Heart right ventricle (tissue), 16 donors: ENCODE measurements at regions not wholly inside any gene's neighbourhood (a gene's known extent, or its start where the extent isn't known, plus 50 kb on each side); places are given as distances from the start of the nearest gene placed in this dataset.

Experiments used
- ATAC-seq, 8 donors: fragments of 200-7000 bp; cut with Tn5 transposase; one replicate each; pipeline ENCODE4 v1.9.1; 2020; ENCODE audit warnings: mild to moderate bottlenecking in 8 of 8, moderate library complexity in 8 of 8, moderate number of reproducible peaks in 1 of 8
- DNase-seq, 2 donors: peaks; one replicate each; pipeline ENCODE4 v3.0.0-alpha.2; 2020
- H3K27ac ChIP-seq, 10 donors: fragments of 200-600 bp; sonication (generic) in 2 of 10; one replicate each; pipeline versions ENCODE4 v1.5.0 to v1.8.0; 2020 to 2022; ENCODE audit warnings: mild to moderate bottlenecking in 3 of 10
- H3K27me3 ChIP-seq, 7 donors: fragments of 200-600 bp; one replicate each; pipeline ENCODE4 v1.8.0; 2021 to 2022; ENCODE audit warnings: mild to moderate bottlenecking in 2 of 7
- H3K36me3 ChIP-seq, 9 donors: fragments of 200-600 bp; sonication (generic) in 1 of 9; one replicate each; pipeline versions ENCODE4 v1.5.0 to v1.8.0; 2020 to 2022; ENCODE audit warnings: mild to moderate bottlenecking in 2 of 9
- H3K4me1 ChIP-seq, 9 donors: fragments of 200-600 bp; sonication (generic) in 1 of 9; one replicate each; pipeline versions ENCODE4 v1.5.0 to v1.8.0; 2020 to 2022; ENCODE audit warnings: mild to moderate bottlenecking in 4 of 9
- H3K4me3 ChIP-seq, 10 donors: fragments of 200-600 bp; sonication (generic) in 2 of 10; one replicate each; pipeline versions ENCODE4 v1.5.0 to v1.8.0; 2020 to 2022; ENCODE audit warnings: mild to moderate bottlenecking in 7 of 10, moderate library complexity in 2 of 10
- H3K9me3 ChIP-seq, 11 donors: fragments of 200-600 bp in 10 of 11; sonication (generic) in 2 of 11; one replicate each; pipeline versions ENCODE4 v1.5.0 to v1.8.0; 2013 to 2022; ENCODE audit warnings: mild to moderate bottlenecking in 2 of 11, control low read depth in 1 of 11, moderate library complexity in 1 of 11
- CTCF ChIP-seq, 9 donors: fragments of 200-600 bp; sonication (generic) in 2 of 9; IDR thresholded peaks; one replicate each; pipeline versions ENCODE4 v1.5.0 to v1.8.0; 2021 to 2022; ENCODE audit warnings: antibody characterized with exemption in 9 of 9, mild to moderate bottlenecking in 5 of 9, moderate library complexity in 1 of 9
- WGBS, 2 donors: extraction: QIAGEN DNeasy Blood & Tissue Kit; methylation state at CpG; one replicate each; pipeline ENCODE4 v1.1.7; 2013; ENCODE audit warnings: inconsistent platforms in 1 of 2; 5-methylcytosine and 5-hydroxymethylcytosine counted together
- intact Hi-C, 10 donors: fragments of 100-400 bp; cut with DNase I; formaldehyde crosslinking; loops; one replicate each; pipeline versions ENCODE4 v1.11.1 to v1.14.2; 2022
- donor health status: Arrhythmogenic right ventricular cardiomyopathy.
- donor health status: ischemic (EF 13 %, LVEDD 7.1; RV severe dilation, severe dysfunction).
- donor health status: healthy with polysubstance abuse.
- donor health status: DM: no; HTN: yes; CAD: no.
- donor health status: DM: no; HTN: no; CAD: no.
- donor health status: ischemic (EF 25% LVEDD 6.9; RV normal size, moderate dysfunction).
- donor health status: ischemic (EF 25% LVEDD 5.7; RV mildly dilated, moderate dysfunction).
- donor health status: healthy.
- donor health status: DM: yes; HTN: yes; CAD: no.
- donor health status: Ischemic cardiomyopathy.
- donor health status: ischemic (EF 35%, LVEDD 5.7; RV mildly dilated, moderate dysfunction).
- donor health status: nonischemic (EF 11% LVEDD 7.7; RV severe dilation, severe dysfunction).
- donor health status: DM: yes; HTN: yes; CAD: no.
- donor health status: PGD.
- donor health status: ischemic (EF 29% LVEDD 5.4; RV normal size, mild dysfunction).
- donor health status: nonischemic (EF 23%, LVEDD 6.1; RV moderate dilation, normal function).

GRCh38 chr17:52357854-52358253, 199.3 kb upstream of the CA10 start:
- intact Hi-C loops: no loop called here
- no peaks in the 10 kb centered on the region for H3K4me1 ChIP-seq
- no peak overlapping the region for H3K4me3 ChIP-seq
- no peak for TF ChIP-seq CTCF (IDR thresholded peaks at IDR 0.05)
- no peak overlapping the region for H3K27ac ChIP-seq
- H3K27me3 ChIP-seq: no peaks in the 10 kb centered on the region
- ATAC-seq (no peak), DNase-seq (no peak)
- peaks cover 0 to 34% (median 0%) of the 10 kb centered on the region in 11 donors for H3K9me3 ChIP-seq
- no peaks in the 10 kb centered on the region for H3K36me3 ChIP-seq
- 71 to 86% methylated on average over 2 of the region's 2 CpGs for WGBS, 2 donors

- no peak overlapping the region for H3K27ac ChIP-seq
- WGBS, 2 donors: 65 to 66% methylated on average over 4 of the region's 4 CpGs
- no peak for DNase-seq
- intact Hi-C loops: no loop called here
- no peak overlapping the region for H3K4me3 ChIP-seq
- ATAC-seq: no peak
- peaks cover 0 to 12% (median 0%) of the 10 kb centered on the region in 11 donors for H3K9me3 ChIP-seq
- no peaks in the 10 kb centered on the region for H3K27me3 ChIP-seq
- TF ChIP-seq CTCF (IDR thresholded peaks at IDR 0.05): no peak
- no peaks in the 10 kb centered on the region for H3K36me3 ChIP-seq
- no peaks in the 10 kb centered on the region for H3K4me1 ChIP-seq
Measured at GRCh38 chr17:52336796-52337195, 178.3 kb upstream of the CA10 start.

- H3K27ac ChIP-seq: no peak overlapping the region
- no peak for DNase-seq
- no peaks in the 10 kb centered on the region for H3K4me1 ChIP-seq
- intact Hi-C loops: no loop called here
- no peaks in the 10 kb centered on the region for H3K36me3 ChIP-seq
- ATAC-seq: no peak
- no peaks in the 10 kb centered on the region for H3K27me3 ChIP-seq
- 60 to 61% methylated on average over 1 of the region's 1 CpG for whole genome bisulfite sequencing, 2 donors
- H3K4me3 ChIP-seq: no peak overlapping the region
- no peak for TF ChIP-seq CTCF (IDR thresholded peaks at IDR 0.05)
- H3K9me3 ChIP-seq: no peaks in the 10 kb centered on the region
Measured at GRCh38 chr17:52306314-52306713, 147.8 kb upstream of the CA10 start.

GRCh38 chr17:52298881-52299280, 140.4 kb upstream of the CA10 start:
- Histone ChIP-seq H3K9me3 (no peaks in the 10 kb centered on the region), H3K4me1 (no peaks in the 10 kb centered on the region), H3K36me3 (no peaks in the 10 kb centered on the region), H3K27ac (no peak overlapping the region), H3K27me3 (peaks cover 0 to 5% (median 0%) of the 10 kb centered on the region in 7 donors), H3K4me3 (no peak overlapping the region)
- intact Hi-C loops: no loop called here
- WGBS, 2 donors: 80 to 90% methylated on average over 3 of the region's 3 CpGs
- TF ChIP-seq CTCF (IDR thresholded peaks at IDR 0.05): no peak
- DNase-seq (no peak), ATAC-seq (no peak)
